PC-3 (cell line): ENCODE measurements at regions not wholly inside any gene's neighbourhood (a gene's known extent, or its start where the extent isn't known, plus 50 kb on each side); places are given as distances from the start of the nearest gene placed in this dataset.

Experiments used
- ATAC-seq: fragments of 200-7000 bp; cut with Tn5 transposase; 2 replicates; pipeline ENCODE4 v1.9.1; 2020; ENCODE audit warnings: mild to moderate bottlenecking, moderate library complexity
- BruUV-seq: library from RNA; stranded (reverse); fragments of 400-500 nt; replicated peaks from 2 replicates; lab custom pipeline; 2021; lab: Mats Ljungman, UMichigan
- CTCF ChIA-PET: fragments of 300-600 bp; sonication (Branson Sonifier 250); formaldehyde crosslinking; loops from one replicate; lab custom pipeline; 2022; ENCODE audit warnings: antibody characterized with exemption; lab: Charles Lee
- POLR2A ChIA-PET: fragments of 300-600 bp; sonication (Branson Sonifier 250); formaldehyde crosslinking; loops from one replicate; lab custom pipeline; 2022; ENCODE audit warnings: antibody characterized with exemption; ENCODE audit not compliant: unreplicated experiment; lab: Charles Lee
- DNase-seq: peaks from one replicate; pipeline ENCODE4 v3.0.0-alpha.2; 2015
- H2AFZ ChIP-seq: fragments of 300-600 bp; sonication (generic); 2 replicates; pipeline ENCODE4 v1.6.0; 2016; ENCODE audit warnings: antibody characterized with exemption, low read length
- H3F3A ChIP-seq: fragments of 300-600 bp; sonication (generic); one replicate; pipeline ENCODE4 v1.6.0; 2017; ENCODE audit warnings: antibody characterized with exemption, low read length, control low read depth, mild to moderate bottlenecking; ENCODE audit not compliant: unreplicated experiment
- H3K27ac ChIP-seq: fragments of 300-600 bp; sonication (generic); 2 replicates; pipeline ENCODE4 v1.5.1; 2016; ENCODE audit warnings: mild to moderate bottlenecking, low read length
- H3K27me3 ChIP-seq: fragments of 300-600 bp; sonication (generic); 2 replicates; pipeline ENCODE4 v1.6.1; 2016; ENCODE audit warnings: low read length, mixed read lengths
- H3K36me3 ChIP-seq: fragments of 300-600 bp; sonication (generic); 2 replicates; pipeline ENCODE4 v1.6.1; 2016; ENCODE audit warnings: low read depth, mixed run types, low read length, mixed read lengths
- H3K4me1 ChIP-seq: fragments of 300-600 bp; sonication (generic); 2 replicates; pipeline ENCODE4 v1.5.1; 2016; ENCODE audit warnings: low read length; ENCODE audit not compliant: insufficient read depth
- H3K4me2 ChIP-seq: fragments of 300-600 bp; sonication (generic); 2 replicates; pipeline ENCODE4 v1.6.0; 2016; ENCODE audit warnings: low read length
- H3K4me3 ChIP-seq: fragments of 300-600 bp; sonication (generic); 2 replicates; pipeline ENCODE4 v1.5.1; 2016; ENCODE audit warnings: mild to moderate bottlenecking, low read length, mixed read lengths
- H3K79me2 ChIP-seq: fragments of 300-600 bp; sonication (generic); 2 replicates; pipeline ENCODE4 v1.6.1; 2017; ENCODE audit warnings: low read length, mixed read lengths
- H3K9ac ChIP-seq: fragments of 300-600 bp; sonication (generic); 2 replicates; pipeline ENCODE4 v1.6.0; 2016; ENCODE audit warnings: mild to moderate bottlenecking, low read length
- H3K9me2 ChIP-seq: fragments of 300-600 bp; sonication (generic); replicated peaks from 2 replicates; pipeline ENCODE4 v1.6.1; 2016; ENCODE audit warnings: mixed run types, low read length, mixed read lengths
- H3K9me3 ChIP-seq: fragments of 300-600 bp; sonication (generic); 2 replicates; pipeline ENCODE4 v1.6.1; 2016; ENCODE audit warnings: low read length, mixed read lengths
- H4K20me1 ChIP-seq: fragments of 300-600 bp; sonication (generic); 2 replicates; pipeline ENCODE4 v1.6.1; 2016; ENCODE audit warnings: low read length, mixed read lengths
- CTCF ChIP-seq: fragments of 300-600 bp; sonication (generic); conservative IDR thresholded peaks from 2 replicates; pipeline ENCODE4 v1.5.1; 2017; ENCODE audit warnings: antibody characterized with exemption, low read depth, mild to moderate bottlenecking, low read length
- EZH2 ChIP-seq: fragments of 300-600 bp; sonication (generic); IDR thresholded peaks from one replicate; pipeline ENCODE4 v1.6.1; 2017; ENCODE audit warnings: antibody characterized with exemption, mild to moderate bottlenecking, low read length; ENCODE audit not compliant: unreplicated experiment
- EZH2phosphoT487 ChIP-seq: fragments of 300-600 bp; sonication (generic); IDR thresholded peaks from 2 replicates; pipeline ENCODE4 v1.6.1; 2018; ENCODE audit warnings: mild to moderate bottlenecking, antibody characterized with exemption, low read length, borderline replicate concordance
- intact Hi-C: fragments of 100-400 bp; cut with micrococcal nuclease; formaldehyde crosslinking; loops from 2 replicates; pipeline ENCODE4 v1.9.0; 2023

GRCh38 chr14:101233021-101233366 lies 328.3 kb upstream of the DIO3 start:
- Histone ChIP-seq H3K27ac (no peak overlapping the region), H3F3A (no peaks in the 10 kb centered on the region), H3K27me3 (no peaks in the 10 kb centered on the region), H2AFZ (no peak overlapping the region), H3K4me2 (no peak overlapping the region), H3K79me2 (no peaks in the 10 kb centered on the region), H3K36me3 (no peaks in the 10 kb centered on the region), H3K4me1 (no peaks in the 10 kb centered on the region), H3K9me2 (no peaks in the 10 kb centered on the region), H4K20me1 (no peaks in the 10 kb centered on the region), H3K9me3 (no peaks in the 10 kb centered on the region), H3K9ac (no peak overlapping the region), H3K4me3 (no peak overlapping the region)
- ChIA-PET POLR2A (no interaction called here), CTCF (interaction anchor here (0.5 kb wide), 1 partner anchor 848 kb away, joined by 3 read pairs; no protein-coding TSS in a partner anchor)
- intact Hi-C loops, result loop anchor here (10.0 kb wide), 1 partner anchor 138 kb away; no protein-coding TSS in a partner anchor
- BruUV-seq, result no TSS peak
- DNase-seq, result no peak
- no peak for TF ChIP-seq EZH2phosphoT487
- ATAC-seq, result no peak

GRCh38 chr14:101233391-101233790 lies 327.9 kb upstream of the DIO3 start:
- H3K27ac ChIP-seq, result no peak overlapping the region
- POLR2A ChIA-PET, result no interaction called here
- ATAC-seq, result no peak
- H3K4me3 ChIP-seq, result no peak overlapping the region
- H3F3A ChIP-seq, result no peaks in the 10 kb centered on the region
- no peak overlapping the region for H3K4me2 ChIP-seq
- H3K9me2 ChIP-seq, result no peaks in the 10 kb centered on the region
- DNase-seq, result no peak
- H4K20me1 ChIP-seq, result no peaks in the 10 kb centered on the region
- BruUV-seq, result no TSS peak
- H3K9ac ChIP-seq, result no peak overlapping the region
- TF ChIP-seq EZH2 (no peak), EZH2phosphoT487 (no peak), CTCF (no peak)
- H2AFZ ChIP-seq, result no peak overlapping the region
- H3K79me2 ChIP-seq, result no peaks in the 10 kb centered on the region
- H3K36me3 ChIP-seq, result no peaks in the 10 kb centered on the region
- H3K4me1 ChIP-seq, result no peaks in the 10 kb centered on the region
- no peaks in the 10 kb centered on the region for H3K27me3 ChIP-seq
- H3K9me3 ChIP-seq, result no peaks in the 10 kb centered on the region
- CTCF ChIA-PET, result interaction anchor here (0.5 kb wide), 1 partner anchor 848 kb away, joined by 3 read pairs; no protein-coding TSS in a partner anchor
- intact Hi-C loops, result loop anchor here (10.0 kb wide), 1 partner anchor 139 kb away; no protein-coding TSS in a partner anchor

DNA sequence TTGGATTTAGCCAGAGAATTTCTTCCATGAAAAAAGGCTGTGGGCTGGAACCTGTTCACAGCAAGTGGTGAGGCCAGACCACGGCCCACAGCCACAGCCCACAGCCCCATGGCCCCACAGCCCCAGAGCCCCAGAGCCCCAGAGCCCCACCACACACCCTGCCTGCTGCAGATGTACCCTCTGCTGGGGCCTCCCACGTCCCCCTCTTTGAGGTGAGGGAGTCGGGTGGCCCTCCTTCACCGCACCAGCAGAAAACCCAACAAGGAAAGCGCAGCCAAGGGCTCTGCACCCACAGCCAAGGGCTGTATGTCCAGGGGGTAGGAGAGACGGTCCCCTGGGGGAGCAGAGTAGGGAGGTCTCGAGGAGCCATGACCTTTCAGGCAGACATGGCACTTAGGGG lies 327.5 kb upstream of the DIO3 start:
- Histone ChIP-seq H3K36me3 (no peaks in the 10 kb centered on the region), H3F3A (no peaks in the 10 kb centered on the region), H3K4me2 (no peak overlapping the region), H3K27me3 (no peaks in the 10 kb centered on the region), H3K4me3 (no peak overlapping the region), H3K27ac (no peak overlapping the region), H2AFZ (no peak overlapping the region), H4K20me1 (no peaks in the 10 kb centered on the region), H3K9me3 (no peaks in the 10 kb centered on the region), H3K9me2 (no peaks in the 10 kb centered on the region), H3K9ac (no peak overlapping the region), H3K4me1 (no peaks in the 10 kb centered on the region), H3K79me2 (no peaks in the 10 kb centered on the region)
- no TSS peak for BruUV-seq
- TF ChIP-seq EZH2phosphoT487 (no peak), CTCF (no peak), EZH2 (no peak)
- DNase-seq (no peak), ATAC-seq (no peak)
- CTCF ChIA-PET, result interaction anchor here (0.6 kb wide), 1 partner anchor 315 kb away, joined by 3 read pairs; no protein-coding TSS in a partner anchor
- POLR2A ChIA-PET, result no interaction called here
- intact Hi-C loops, result loop anchor here (2.0 to 10.0 kb wide), 2 partner anchors 139 to 331 kb away; partner anchors contain the start of gene RTL1
